ENCODE measurements at regions not wholly inside any gene's neighbourhood (a gene's known extent, or its start where the extent isn't known, plus 50 kb on each side); places are given as distances from the start of the nearest gene placed in this dataset.

DNA sequence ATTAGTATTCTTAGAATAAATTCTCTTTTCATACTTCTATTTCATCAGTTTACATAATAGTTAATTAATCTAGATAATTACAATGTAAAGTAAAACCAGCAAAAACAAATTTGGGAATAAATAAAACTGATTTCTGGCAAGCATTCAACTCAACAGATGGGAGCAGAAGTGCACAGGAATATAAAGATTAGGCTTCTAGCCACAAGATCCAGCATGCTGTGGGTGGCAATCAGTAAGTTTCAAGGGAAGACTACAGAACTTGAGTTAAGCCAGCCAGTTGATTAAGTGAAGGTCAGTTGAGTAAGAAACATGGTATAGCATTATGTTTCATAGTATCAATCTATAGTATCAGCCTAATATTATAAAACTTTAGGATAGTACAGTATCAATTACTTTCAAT lies 324.2 kb upstream of the AADAT start:
- Histone ChIP-seq H3K27me3 (no peaks in the 10 kb centered on the region), H3K36me3 (no peaks in the 10 kb centered on the region), H3K4me1 (no peaks in the 10 kb centered on the region), H3K4me3 (no peak overlapping the region), H3K27ac (no peak overlapping the region), H3K9me3 (no peaks in the 10 kb centered on the region)
- intact Hi-C loops (cut with DNase I): no loop called here
- DNase-seq: no peak
- no peak for TF ChIP-seq POLR2A (IDR thresholded peaks at IDR 0.05)
- TF ChIP-seq, protein P1, sequence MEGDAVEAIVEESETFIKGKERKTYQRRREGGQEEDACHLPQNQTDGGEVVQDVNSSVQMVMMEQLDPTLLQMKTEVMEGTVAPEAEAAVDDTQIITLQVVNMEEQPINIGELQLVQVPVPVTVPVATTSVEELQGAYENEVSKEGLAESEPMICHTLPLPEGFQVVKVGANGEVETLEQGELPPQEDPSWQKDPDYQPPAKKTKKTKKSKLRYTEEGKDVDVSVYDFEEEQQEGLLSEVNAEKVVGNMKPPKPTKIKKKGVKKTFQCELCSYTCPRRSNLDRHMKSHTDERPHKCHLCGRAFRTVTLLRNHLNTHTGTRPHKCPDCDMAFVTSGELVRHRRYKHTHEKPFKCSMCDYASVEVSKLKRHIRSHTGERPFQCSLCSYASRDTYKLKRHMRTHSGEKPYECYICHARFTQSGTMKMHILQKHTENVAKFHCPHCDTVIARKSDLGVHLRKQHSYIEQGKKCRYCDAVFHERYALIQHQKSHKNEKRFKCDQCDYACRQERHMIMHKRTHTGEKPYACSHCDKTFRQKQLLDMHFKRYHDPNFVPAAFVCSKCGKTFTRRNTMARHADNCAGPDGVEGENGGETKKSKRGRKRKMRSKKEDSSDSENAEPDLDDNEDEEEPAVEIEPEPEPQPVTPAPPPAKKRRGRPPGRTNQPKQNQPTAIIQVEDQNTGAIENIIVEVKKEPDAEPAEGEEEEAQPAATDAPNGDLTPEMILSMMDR (IDR thresholded peaks at IDR 0.05): no peak

DNA sequence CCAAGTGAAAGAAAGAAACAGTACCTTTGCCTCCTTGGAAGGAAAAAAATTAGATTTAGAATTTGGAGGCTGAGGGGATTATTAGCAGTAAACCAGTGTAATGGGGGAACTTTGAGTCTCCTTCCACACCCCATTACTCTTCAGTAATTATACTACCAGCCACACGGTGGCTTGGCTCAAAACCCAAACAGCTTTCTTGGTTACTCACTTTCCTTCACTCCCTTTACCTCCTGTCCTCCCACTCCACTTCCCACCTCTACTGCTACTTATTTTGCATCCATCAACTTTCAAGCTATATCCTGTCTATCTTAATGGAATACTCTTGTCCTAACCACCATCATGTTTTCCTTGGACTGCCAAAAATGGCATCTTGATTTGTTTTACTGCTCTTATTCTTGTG lies 310.6 kb upstream of the AADAT start:
- Histone ChIP-seq H3K4me3 (no peak overlapping the region), H3K4me1 (no peaks in the 10 kb centered on the region), H3K36me3 (no peaks in the 10 kb centered on the region), H3K27ac (no peak overlapping the region), H3K9me3 (no peaks in the 10 kb centered on the region), H3K27me3 (no peaks in the 10 kb centered on the region)
- WGBS, 2 donors: 22 to 23% methylated on average over 1 of the region's 1 CpG
- no peak for DNase-seq
- no peak for TF ChIP-seq POLR2A (IDR thresholded peaks at IDR 0.05)
- TF ChIP-seq, protein P1 (IDR thresholded peaks at IDR 0.05): no peak
- intact Hi-C loops (cut with DNase I): no loop called here

DNA sequence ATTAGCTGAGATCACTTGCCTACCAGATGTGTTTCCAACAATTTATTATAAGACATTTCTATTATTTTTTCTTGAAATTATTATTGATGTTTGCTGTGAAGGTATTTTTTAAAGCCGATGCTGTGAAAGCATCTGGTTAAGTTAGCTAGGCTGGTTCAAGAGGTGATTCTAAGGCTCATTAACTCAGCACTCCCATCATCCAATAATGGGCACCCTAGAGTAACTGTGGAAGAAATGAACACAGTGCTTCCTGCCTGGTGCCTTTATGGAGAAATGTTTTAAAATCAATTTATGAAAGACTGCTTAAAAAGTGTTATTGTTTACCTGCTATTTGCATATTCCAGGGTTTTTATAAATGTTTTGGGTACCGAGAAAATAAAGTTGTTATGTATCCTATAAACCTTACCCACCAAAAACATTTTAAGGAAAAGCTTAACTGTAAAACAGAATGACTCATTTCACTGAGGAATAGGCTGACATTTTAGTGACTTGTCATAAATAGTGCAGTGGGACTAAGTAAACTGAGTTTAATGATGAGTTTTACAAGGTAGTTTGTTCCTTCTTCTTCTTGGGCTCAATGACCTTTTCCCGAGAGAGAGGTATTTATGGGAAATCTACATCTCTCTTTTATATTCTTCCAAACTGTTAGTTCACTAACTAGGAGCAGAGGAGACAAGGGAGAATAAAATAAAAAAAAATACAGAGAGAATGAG lies 310.0 kb upstream of the AADAT start:
- H3K27ac ChIP-seq: no peak overlapping the region
- no peaks in the 10 kb centered on the region for H3K36me3 ChIP-seq
- no peak overlapping the region for H3K4me3 ChIP-seq
- H3K9me3 ChIP-seq: no peaks in the 10 kb centered on the region
- 83 to 86% methylated on average over 3 of the region's 3 CpGs for WGBS, 2 donors
- TF ChIP-seq POLR2A (IDR thresholded peaks at IDR 0.05): no peak
- TF ChIP-seq, protein P1 (IDR thresholded peaks at IDR 0.05): no peak
- no peaks in the 10 kb centered on the region for H3K4me1 ChIP-seq
- no peaks in the 10 kb centered on the region for H3K27me3 ChIP-seq
- intact Hi-C loops (cut with DNase I): no loop called here
- DNase-seq: no peak

DNA sequence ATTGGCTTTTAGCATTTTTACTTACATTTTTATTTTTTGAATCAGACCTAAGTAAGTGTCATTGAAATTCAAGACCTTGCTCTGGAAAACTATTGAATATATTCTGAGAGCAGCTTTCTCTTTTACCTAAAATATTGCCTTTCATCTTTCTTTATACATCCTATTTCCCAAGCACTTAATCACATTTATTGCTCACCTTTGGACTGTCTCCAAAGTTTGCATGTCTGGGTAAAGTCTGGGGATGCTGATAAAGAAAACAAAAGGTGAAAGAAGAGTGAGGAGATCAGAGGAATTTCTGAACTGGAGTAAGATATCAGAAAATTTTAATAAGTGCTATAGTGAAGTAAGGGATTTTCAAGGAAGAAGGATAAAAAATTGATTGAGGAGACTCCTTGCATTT lies 308.5 kb upstream of the AADAT start:
- no peak for DNase-seq
- Histone ChIP-seq H3K4me1 (no peaks in the 10 kb centered on the region), H3K27ac (no peak overlapping the region), H3K4me3 (no peak overlapping the region), H3K9me3 (no peaks in the 10 kb centered on the region), H3K27me3 (no peaks in the 10 kb centered on the region), H3K36me3 (no peaks in the 10 kb centered on the region)
- TF ChIP-seq POLR2A (IDR thresholded peaks at IDR 0.05): no peak
- TF ChIP-seq, protein P1 (IDR thresholded peaks at IDR 0.05): no peak
- intact Hi-C loops (cut with DNase I): no loop called here

DNA sequence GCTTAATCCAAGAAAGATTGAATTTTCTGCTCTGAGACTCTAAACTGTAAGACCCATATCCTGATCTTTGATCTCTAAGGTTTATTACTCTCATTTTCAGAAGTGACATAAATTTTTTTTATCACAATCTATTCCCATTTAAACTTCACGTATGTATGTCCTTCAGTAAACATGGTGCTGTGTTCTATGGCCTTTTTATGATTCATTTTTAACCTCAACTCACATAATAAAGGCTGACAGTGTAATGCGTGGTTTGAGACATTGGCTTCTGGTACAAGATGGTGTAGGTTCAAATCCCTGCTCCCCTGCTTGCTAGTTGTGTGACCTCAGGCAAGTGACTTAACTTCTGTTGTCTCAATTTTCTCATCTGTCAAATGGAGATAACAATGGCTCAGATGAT lies 306.0 kb upstream of the AADAT start:
- Histone ChIP-seq H3K4me3 (no peak overlapping the region), H3K27me3 (no peaks in the 10 kb centered on the region), H3K27ac (no peak overlapping the region), H3K4me1 (no peaks in the 10 kb centered on the region), H3K9me3 (no peaks in the 10 kb centered on the region), H3K36me3 (no peaks in the 10 kb centered on the region)
- TF ChIP-seq, protein P1 (IDR thresholded peaks at IDR 0.05): no peak
- TF ChIP-seq POLR2A (IDR thresholded peaks at IDR 0.05): no peak
- intact Hi-C loops (cut with DNase I): no loop called here
- no peak for DNase-seq
- WGBS, 2 donors: 65 to 71% methylated on average over 2 of the region's 2 CpGs

All from esophagus squamous epithelium (tissue), 5 donors.